Left lung (tissue), 4 donors: ENCODE measurements at regions not wholly inside any gene's neighbourhood (a gene's known extent, or its start where the extent isn't known, plus 50 kb on each side); places are given as distances from the start of the nearest gene placed in this dataset.

Source experiments
- ATAC-seq: fragments of 200-7000 bp; cut with Tn5 transposase; one replicate; pipeline ENCODE4 v1.9.1; 2020; ENCODE audit warnings: moderate library complexity
- DNase-seq, 4 donors: peaks; one replicate each; pipeline ENCODE4 v3.0.0-alpha.2; 2013 to 2020
- H3K27ac ChIP-seq, 2 donors: fragments of 200-600 bp; sonication (generic) in 1 of 2; one replicate each; pipeline versions ENCODE4 v1.5.0 to v1.8.0; 2020 to 2021
- H3K27me3 ChIP-seq, 2 donors: fragments of 200-600 bp; sonication (generic) in 1 of 2; one replicate each; pipeline versions ENCODE4 v1.5.0 to v1.8.0; 2020 to 2021
- H3K36me3 ChIP-seq, 2 donors: fragments of 200-600 bp; sonication (generic) in 1 of 2; one replicate each; pipeline versions ENCODE4 v1.5.0 to v1.8.0; 2020 to 2021
- H3K4me1 ChIP-seq, 2 donors: fragments of 200-600 bp; one replicate each; pipeline ENCODE4 v1.8.0; 2021
- H3K4me3 ChIP-seq, 2 donors: fragments of 200-600 bp; sonication (generic) in 1 of 2; one replicate each; pipeline versions ENCODE4 v1.5.0 to v1.8.0; 2020 to 2021; ENCODE audit warnings: mild to moderate bottlenecking in 1 of 2
- H3K9me3 ChIP-seq, 2 donors: fragments of 200-600 bp; sonication (generic) in 1 of 2; one replicate each; pipeline versions ENCODE4 v1.5.0 to v1.8.0; 2020 to 2021
- intact Hi-C, 2 donors: fragments of 100-400 bp; cut with DNase I; formaldehyde crosslinking; loops; one replicate each; pipeline versions ENCODE4 v1.11.2 to v1.14.2; 2022
- TF ChIP-seq, protein P1 (sequence below), 2 donors: fragments of 200-600 bp; sonication (generic) in 1 of 2; IDR thresholded peaks; one replicate each; pipeline versions ENCODE4 v1.5.0 to v1.8.0; 2021; ENCODE audit warnings: antibody characterized with exemption in 2 of 2
- donor health status: DM: no; HTN: yes; CAD: no.
- donor health status: DM: no; HTN: no; CAD: no.

- DNase-seq: peak in 2 of 4 donors; percentile 19 to 35
- intact Hi-C loops: no loop called here
- Histone ChIP-seq H3K4me1 (no peaks in the 10 kb centered on the region), H3K9me3 (peaks cover 0 to 3% of the 10 kb centered on the region in 2 donors), H3K36me3 (no peaks in the 10 kb centered on the region), H3K27me3 (no peaks in the 10 kb centered on the region), H3K4me3 (no peak overlapping the region), H3K27ac (no peak overlapping the region)
- ATAC-seq: no peak
- TF ChIP-seq, protein P1, sequence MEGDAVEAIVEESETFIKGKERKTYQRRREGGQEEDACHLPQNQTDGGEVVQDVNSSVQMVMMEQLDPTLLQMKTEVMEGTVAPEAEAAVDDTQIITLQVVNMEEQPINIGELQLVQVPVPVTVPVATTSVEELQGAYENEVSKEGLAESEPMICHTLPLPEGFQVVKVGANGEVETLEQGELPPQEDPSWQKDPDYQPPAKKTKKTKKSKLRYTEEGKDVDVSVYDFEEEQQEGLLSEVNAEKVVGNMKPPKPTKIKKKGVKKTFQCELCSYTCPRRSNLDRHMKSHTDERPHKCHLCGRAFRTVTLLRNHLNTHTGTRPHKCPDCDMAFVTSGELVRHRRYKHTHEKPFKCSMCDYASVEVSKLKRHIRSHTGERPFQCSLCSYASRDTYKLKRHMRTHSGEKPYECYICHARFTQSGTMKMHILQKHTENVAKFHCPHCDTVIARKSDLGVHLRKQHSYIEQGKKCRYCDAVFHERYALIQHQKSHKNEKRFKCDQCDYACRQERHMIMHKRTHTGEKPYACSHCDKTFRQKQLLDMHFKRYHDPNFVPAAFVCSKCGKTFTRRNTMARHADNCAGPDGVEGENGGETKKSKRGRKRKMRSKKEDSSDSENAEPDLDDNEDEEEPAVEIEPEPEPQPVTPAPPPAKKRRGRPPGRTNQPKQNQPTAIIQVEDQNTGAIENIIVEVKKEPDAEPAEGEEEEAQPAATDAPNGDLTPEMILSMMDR (IDR thresholded peaks at IDR 0.05): no peak
Observed at GRCh38 chr13:87498681-87499080, 172.5 kb upstream of the SLITRK5 start.

DNA sequence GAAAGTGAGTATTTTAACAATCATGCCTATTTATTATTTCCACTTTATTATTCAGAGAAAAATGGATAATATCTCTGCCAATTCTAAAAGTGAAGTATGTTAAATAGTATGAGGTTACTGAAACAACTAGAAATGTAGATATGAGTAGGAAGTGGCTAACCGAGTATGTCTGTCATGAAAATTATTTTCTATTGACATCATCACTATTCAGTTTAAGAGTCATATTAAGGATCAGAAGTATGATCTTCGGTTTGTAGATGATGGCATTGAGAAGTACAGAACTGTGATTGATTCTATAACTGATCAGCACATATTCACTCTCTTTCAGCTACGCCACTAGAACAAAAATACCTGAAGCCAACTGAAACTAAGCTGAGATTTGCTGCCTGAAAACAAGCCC, 146.4 kb upstream of the SLITRK5 start:
- Histone ChIP-seq H3K27me3 (no peaks in the 10 kb centered on the region), H3K9me3 (peaks cover 0 to 8% of the 10 kb centered on the region in 2 donors), H3K36me3 (no peaks in the 10 kb centered on the region), H3K27ac (no peak overlapping the region), H3K4me1 (no peaks in the 10 kb centered on the region), H3K4me3 (no peak overlapping the region)
- ATAC-seq: no peak
- intact Hi-C loops: no loop called here
- TF ChIP-seq, protein P1 (IDR thresholded peaks at IDR 0.05): no peak
- no peak for DNase-seq

- no peaks in the 10 kb centered on the region for H3K9me3 ChIP-seq
- intact Hi-C loops: no loop called here
- ATAC-seq (no peak), DNase-seq (no peak)
- H3K4me1 ChIP-seq: no peaks in the 10 kb centered on the region
- TF ChIP-seq, protein P1 (IDR thresholded peaks at IDR 0.05): no peak
- H3K4me3 ChIP-seq: no peak overlapping the region
- H3K36me3 ChIP-seq: no peaks in the 10 kb centered on the region
- no peak overlapping the region for H3K27ac ChIP-seq
- no peaks in the 10 kb centered on the region for H3K27me3 ChIP-seq
Observed at GRCh38 chr13:87533776-87534175, 137.4 kb upstream of the SLITRK5 start.

- TF ChIP-seq, protein P1 (IDR thresholded peaks at IDR 0.05): no peak
- intact Hi-C loops: no loop called here
- H3K4me1 ChIP-seq: no peaks in the 10 kb centered on the region
- no peaks in the 10 kb centered on the region for H3K9me3 ChIP-seq
- ATAC-seq: no peak
- no peaks in the 10 kb centered on the region for H3K36me3 ChIP-seq
- H3K27ac ChIP-seq: no peak overlapping the region
- no peak for DNase-seq
- no peak overlapping the region for H3K4me3 ChIP-seq
- no peaks in the 10 kb centered on the region for H3K27me3 ChIP-seq
Observed at GRCh38 chr13:87535911-87536310, 135.3 kb upstream of the SLITRK5 start.

DNA sequence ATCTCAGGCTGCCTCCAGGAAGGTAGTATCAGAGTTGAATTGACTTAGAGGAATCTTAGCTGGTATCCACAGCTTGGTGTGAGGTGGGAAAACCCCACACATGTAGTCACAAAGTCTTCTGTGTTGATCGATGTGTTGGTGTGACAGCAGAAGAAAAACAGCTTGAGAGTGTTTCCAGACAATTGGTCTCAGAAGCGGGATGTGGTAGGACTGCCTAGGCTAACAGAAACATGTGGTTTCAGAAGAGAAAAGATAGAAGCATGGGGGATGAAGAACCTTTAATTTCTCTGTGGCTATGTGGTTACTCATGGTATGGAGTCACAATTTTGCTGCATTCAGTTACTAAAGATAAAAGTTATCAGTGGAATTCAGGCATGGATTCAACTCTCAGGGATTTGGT, 134.7 kb upstream of the SLITRK5 start:
- Histone ChIP-seq H3K36me3 (no peaks in the 10 kb centered on the region), H3K9me3 (no peaks in the 10 kb centered on the region), H3K4me1 (no peaks in the 10 kb centered on the region), H3K27me3 (no peaks in the 10 kb centered on the region), H3K4me3 (no peak overlapping the region), H3K27ac (no peak overlapping the region)
- intact Hi-C loops: no loop called here
- TF ChIP-seq, protein P1 (IDR thresholded peaks at IDR 0.05): no peak
- ATAC-seq: no peak
- DNase-seq: no peak
